K562 (cell line): ENCODE measurements at regions not wholly inside any gene's neighbourhood (a gene's known extent, or its start where the extent isn't known, plus 50 kb on each side); places are given as distances from the start of the nearest gene placed in this dataset.

Source experiments
- ATAC-seq: fragments of 200-7000 bp; cut with Tn5 transposase; 3 replicates; pipeline ENCODE4 v1.9.1; 2020; ENCODE audit warnings: moderate library complexity
- BruUV-seq: library from RNA; stranded (reverse); fragments of 400-500 nt; replicated peaks from 2 replicates; lab custom pipeline; 2021; lab: Mats Ljungman, UMichigan
- CTCF ChIA-PET: fragments of 300-600 bp; formaldehyde crosslinking; extraction: SDS; loops from one replicate; lab custom pipeline; 2021; ENCODE audit warnings: low intra/inter-chr PET ratio; lab: Yijun Ruan, JAX
- POLR2A ChIA-PET: fragments of 300-600, 350-650 bp; sonication (Branson Sonifier 250); formaldehyde crosslinking; extraction: SDS; loops from one replicate; lab custom pipeline; 2021; ENCODE audit warnings: antibody characterized with exemption, inconsistent platforms; lab: Yijun Ruan, JAX
- DNase-seq, 4 experiments: peaks; one replicate each; pipeline versions ENCODE4 v3.0.0 to v3.0.0-alpha.2; 2011 to 2018; ENCODE audit warnings: low spot score in 3 of 4, mixed read lengths in 3 of 4; ENCODE audit errors: extremely low read depth in 1 of 4
- FAIRE-seq: peaks from 2 replicates; lab custom pipeline; 2011; peaks lifted over from hg19 to GRCh38; lab: Jason Lieb, UNC
- H2AFZ ChIP-seq: 2 replicates; pipeline ENCODE4 v1.6.0; 2011; ENCODE audit warnings: low read depth, low read length, control low read depth, inconsistent platforms
- H3K27ac ChIP-seq: fragments of 200-600 bp; 3 replicates; pipeline ENCODE4 v1.8.0; 2011; ENCODE audit warnings: low read depth, mild to moderate bottlenecking, control low read depth, inconsistent platforms, low read length, moderate library complexity, mixed read lengths; ENCODE audit errors: extremely low read depth
- H3K27me3 ChIP-seq, 2 experiments: fragments of 300-600 bp in 1 of 2; 2 replicates in 1 of 2; 3 replicates in 1 of 2; pipeline versions ENCODE4 v1.6.0 to v1.8.0; 2011; ENCODE audit warnings: inconsistent platforms in 2 of 2, low read length in 2 of 2, mild to moderate bottlenecking in 1 of 2, mixed read lengths in 1 of 2, moderate library complexity in 1 of 2; ENCODE audit not compliant: control insufficient read depth in 2 of 2, insufficient read depth in 2 of 2
- H3K36me3 ChIP-seq: fragments of 300-600 bp; 3 replicates; pipeline ENCODE4 v1.8.0; 2011; ENCODE audit warnings: mild to moderate bottlenecking, low read length, inconsistent platforms; ENCODE audit not compliant: control insufficient read depth, insufficient read depth
- H3K4me1 ChIP-seq, 2 experiments: fragments of 200-600 bp in 1 of 2; replicated peaks in 1 of 2; 2 replicates in 1 of 2; 3 replicates in 1 of 2; pipeline versions ENCODE4 v1.5.1 to v1.8.0; 2011; ENCODE audit warnings: inconsistent platforms in 2 of 2, low read length in 2 of 2, mild to moderate bottlenecking in 1 of 2, mixed read lengths in 1 of 2, moderate library complexity in 1 of 2; ENCODE audit not compliant: control insufficient read depth in 2 of 2, insufficient read depth in 2 of 2
- H3K4me2 ChIP-seq: 2 replicates; pipeline ENCODE4 v1.6.1; 2011; ENCODE audit warnings: low read length, control low read depth, inconsistent platforms, mixed read lengths; ENCODE audit not compliant: insufficient read depth
- H3K4me3 ChIP-seq: fragments of 200-600 bp; sonication (generic), shearing (Covaris generic); 2 replicates; pipeline ENCODE4 v1.5.1; 2016; ENCODE audit warnings: control low read depth, inconsistent platforms
- H3K79me2 ChIP-seq: fragments of 200-600 bp; 3 replicates; pipeline ENCODE4 v1.8.0; 2011; ENCODE audit warnings: low read length, inconsistent platforms; ENCODE audit not compliant: control insufficient read depth, insufficient read depth
- H3K9ac ChIP-seq, 2 experiments: 2 replicates each; pipeline versions ENCODE4 v1.6.0 to v1.6.1; 2011; ENCODE audit warnings: low read depth in 2 of 2, low read length in 2 of 2, control low read depth in 1 of 2, inconsistent platforms in 1 of 2, mild to moderate bottlenecking in 1 of 2, mixed read lengths in 1 of 2; ENCODE audit not compliant: insufficient read depth in 1 of 2
- H3K9me1 ChIP-seq: one replicate; pipeline ENCODE4 v1.6.0; 2011; ENCODE audit warnings: inconsistent platforms, mild to moderate bottlenecking, low read length, moderate library complexity; ENCODE audit not compliant: control insufficient read depth, insufficient read depth
- H3K9me3 ChIP-seq: replicated peaks from 2 replicates; pipeline ENCODE4 v1.5.1; 2011; ENCODE audit warnings: low read depth, low read length, inconsistent platforms; ENCODE audit not compliant: control insufficient read depth, insufficient read depth
- H4K20me1 ChIP-seq: replicated peaks from 2 replicates; pipeline ENCODE4 v1.6.1; 2011; ENCODE audit warnings: low read length, inconsistent platforms, mixed read lengths; ENCODE audit not compliant: control insufficient read depth, insufficient read depth
- C11orf30 ChIP-seq: fragments of 450-650 bp; IDR thresholded peaks from 2 replicates; pipeline ENCODE4 v1.6.1; 2016; ENCODE audit warnings: low read depth, mild to moderate bottlenecking
- CBFB ChIP-seq: sonication (generic); formaldehyde crosslinking; IDR thresholded peaks from 2 replicates; pipeline ENCODE4 v1.4.0; 2020; ENCODE audit warnings: mild to moderate bottlenecking, missing genetic modification reagents
- CCAR2 ChIP-seq: fragments of 200-400 bp; formaldehyde crosslinking; IDR thresholded peaks from 2 replicates; pipeline ENCODE4 v1.6.1; 2017; ENCODE audit warnings: mild to moderate bottlenecking, low read depth, low read length
- FOXA3 ChIP-seq, 2 experiments: fragments of 450-650 bp in 1 of 2; sonication (generic) in 1 of 2; formaldehyde crosslinking; IDR thresholded peaks in 1 of 2; conservative IDR thresholded peaks in 1 of 2; 2 replicates each; pipeline versions ENCODE4 v1.4.0 to v1.8.0; 2020 to 2022; ENCODE audit warnings: mild to moderate bottlenecking in 2 of 2, missing genetic modification reagents in 1 of 2
- LCOR ChIP-seq: sonication (generic); formaldehyde crosslinking; IDR thresholded peaks from 2 replicates; pipeline ENCODE4 v1.8.0; 2022; ENCODE audit warnings: mild to moderate bottlenecking, missing genetic modification reagents
- MAFF ChIP-seq: IDR thresholded peaks from 2 replicates; pipeline ENCODE4 v1.6.1; 2012; ENCODE audit warnings: low read length, improper control_type of control experiment
- MAFK ChIP-seq: IDR thresholded peaks from 2 replicates; pipeline ENCODE4 v1.6.1; 2011; ENCODE audit warnings: low read length, improper control_type of control experiment
- MYC ChIP-seq, 2 experiments: fragments of 250-450 bp in 1 of 2; sonication (Bioruptor Pico) in 1 of 2; IDR thresholded peaks; 2 replicates each; pipeline versions ENCODE4 v1.5.1 to v1.6.1; 2012 to 2021; ENCODE audit warnings: low read depth in 2 of 2, borderline replicate concordance in 1 of 2, improper control_type of control experiment in 1 of 2, low read length in 1 of 2, mild to moderate bottlenecking in 1 of 2, moderate library complexity in 1 of 2
- POLR2G ChIP-seq: fragments of 200-400 bp; formaldehyde crosslinking; IDR thresholded peaks from 2 replicates; pipeline ENCODE4 v1.6.1; 2017; ENCODE audit warnings: low read depth, mild to moderate bottlenecking, antibody characterized with exemption, low read length, moderate library complexity
- PRPF4 ChIP-seq: fragments of 200-400 bp; formaldehyde crosslinking; IDR thresholded peaks from one replicate; pipeline ENCODE4 v1.6.1; 2017; ENCODE audit warnings: low read length, low read depth, mild to moderate bottlenecking; ENCODE audit not compliant: insufficient read depth, poor library complexity, severe bottlenecking
- SRSF3 ChIP-seq: fragments of 200-400 bp; formaldehyde crosslinking; IDR thresholded peaks from 2 replicates; pipeline ENCODE4 v1.6.1; 2016; ENCODE audit warnings: mild to moderate bottlenecking, low read length, moderate library complexity; ENCODE audit not compliant: insufficient read depth
- XRCC5 ChIP-seq: fragments of 200-400 bp; formaldehyde crosslinking; IDR thresholded peaks from 2 replicates; pipeline ENCODE4 v1.6.1; 2017; ENCODE audit warnings: low read depth, mild to moderate bottlenecking, low read length
- ZBED1 ChIP-seq: IDR thresholded peaks from 2 replicates; pipeline ENCODE4 v1.6.1; 2014
- ZFX ChIP-seq: sonication (generic); formaldehyde crosslinking; IDR thresholded peaks from 2 replicates; pipeline ENCODE4 v1.8.0; 2022; ENCODE audit warnings: mild to moderate bottlenecking, missing genetic modification reagents, moderate library complexity
- ZNF316 ChIP-seq: fragments of 450-650 bp; IDR thresholded peaks from 2 replicates; pipeline ENCODE4 v1.6.1; 2016
- ZNF408 ChIP-seq: fragments of 250-450 bp; sonication (Bioruptor Pico); IDR thresholded peaks from 2 replicates; pipeline ENCODE4 v1.4.0; 2020; ENCODE audit warnings: low read depth, mild to moderate bottlenecking, moderate library complexity
- ZNF444 ChIP-seq: fragments of 250-450 bp; sonication (Bioruptor Pico); IDR thresholded peaks from 2 replicates; pipeline ENCODE4 v1.4.0; 2020; ENCODE audit warnings: mild to moderate bottlenecking, moderate library complexity
- ZNF445 ChIP-seq: fragments of 250-450 bp; sonication (Bioruptor Pico); IDR thresholded peaks from 2 replicates; pipeline ENCODE4 v1.4.0; 2020; ENCODE audit warnings: low read depth, mild to moderate bottlenecking, moderate library complexity
- ZNF76 ChIP-seq: fragments of 250-450 bp; sonication (Bioruptor Pico); IDR thresholded peaks from 2 replicates; pipeline ENCODE4 v1.4.0; 2020; ENCODE audit warnings: mild to moderate bottlenecking, moderate library complexity, borderline replicate concordance
- WGBS: fragments of 100-300 bp; shearing (Covaris generic); methylation state at CpG from one replicate; pipeline ENCODE4 v1.1.6; 2016; ENCODE audit warnings: low coverage, mixed read lengths; ENCODE audit not compliant: insufficient coverage; ENCODE audit errors: missing lambda C conversion rate; 5-methylcytosine and 5-hydroxymethylcytosine counted together
- in situ Hi-C: fragments of 300-500 bp; cut with MboI; formaldehyde crosslinking; loops from 4 replicates; pipeline ENCODE4 v1.15.0; 2018; ENCODE audit warnings: inconsistent platforms, mixed read lengths
- intact Hi-C: fragments of 100-400 bp; cut with micrococcal nuclease; formaldehyde crosslinking; loops from 2 replicates; pipeline ENCODE4 v1.14.2; 2022
- TF ChIP-seq, protein P1 (sequence below): fragments of 450-650 bp; formaldehyde crosslinking; IDR thresholded peaks from 2 replicates; pipeline ENCODE4 v1.4.0; 2020; ENCODE audit warnings: mild to moderate bottlenecking

DNA sequence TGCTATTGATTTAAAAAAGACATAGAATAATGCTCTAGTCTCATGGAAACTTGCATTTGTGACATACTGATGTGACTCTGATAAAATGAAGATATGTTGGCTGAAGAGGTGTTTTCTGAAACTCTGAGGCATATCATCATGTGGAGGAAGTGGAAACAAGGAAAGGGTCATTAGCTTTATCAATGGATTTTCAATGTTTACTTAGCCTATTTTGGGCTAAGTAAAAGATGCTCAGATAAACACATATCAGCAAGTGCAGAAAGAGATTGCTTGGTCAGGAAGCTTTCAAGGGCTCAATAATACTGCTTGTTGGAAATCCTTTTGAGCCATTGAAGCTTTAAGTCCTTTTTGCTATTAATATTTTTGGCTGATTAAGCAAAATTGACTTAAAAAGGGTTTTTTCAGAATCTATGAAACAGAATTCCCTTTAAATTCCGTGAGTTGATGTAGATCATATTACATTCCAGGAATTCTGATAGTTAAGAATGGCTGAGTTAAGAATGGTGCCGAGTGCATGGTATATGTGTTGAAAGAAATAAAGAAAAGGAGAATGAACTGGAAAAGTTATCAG is 952.8 kb upstream of the SPRY2 start:
- no TSS peak for BruUV-seq
- Histone ChIP-seq H3K9ac (no peak overlapping the region), H4K20me1 (no peaks in the 10 kb centered on the region), H3K79me2 (no peaks in the 10 kb centered on the region), H2AFZ (no peak overlapping the region), H3K27me3 (no peaks in the 10 kb centered on the region), H3K27ac (no peak overlapping the region), H3K36me3 (no peaks in the 10 kb centered on the region), H3K9me1 (no peaks in the 10 kb centered on the region), H3K9me3 (no peaks in the 10 kb centered on the region), H3K4me2 (no peak overlapping the region), H3K4me3 (no peak overlapping the region), H3K4me1 (no peaks in the 10 kb centered on the region)
- WGBS, result 6% methylated on average over 2 of the region's 2 CpGs
- FAIRE-seq (no peak), DNase-seq (no peak), ATAC-seq (no peak)
- peak; percentile 43; the same call in 1 of the 2 replicates for TF ChIP-seq MAFF
- TF ChIP-seq ZNF408 (CRISPR knock-in tag), result no peak
- no peak for TF ChIP-seq POLR2G
- no peak for TF ChIP-seq MYC (IDR thresholded peaks at IDR 0.05; ENCODE audit: low read depth, low read length)
- no peak for TF ChIP-seq MYC (CRISPR knock-in tag; IDR thresholded peaks at IDR 0.05; ENCODE audit: borderline replicate concordance, low read depth)
- no peak for TF ChIP-seq LCOR (CRISPR knock-in tag)
- TF ChIP-seq CCAR2, result no peak
- TF ChIP-seq ZFX, result no peak
- TF ChIP-seq MAFK, result peak; percentile 14; the same call in 1 of the 2 replicates
- peak in 1 of 2 experiments; percentile 73; a peak in 2 of 4 replicates for TF ChIP-seq FOXA3 (CRISPR knock-in tag; conservative IDR thresholded peaks at IDR 0.05 in 1 of 2, IDR thresholded peaks at IDR 0.05 in 1 of 2)
- no peak for TF ChIP-seq XRCC5
- TF ChIP-seq ZNF444 (CRISPR knock-in tag), result no peak
- TF ChIP-seq, protein P1, sequence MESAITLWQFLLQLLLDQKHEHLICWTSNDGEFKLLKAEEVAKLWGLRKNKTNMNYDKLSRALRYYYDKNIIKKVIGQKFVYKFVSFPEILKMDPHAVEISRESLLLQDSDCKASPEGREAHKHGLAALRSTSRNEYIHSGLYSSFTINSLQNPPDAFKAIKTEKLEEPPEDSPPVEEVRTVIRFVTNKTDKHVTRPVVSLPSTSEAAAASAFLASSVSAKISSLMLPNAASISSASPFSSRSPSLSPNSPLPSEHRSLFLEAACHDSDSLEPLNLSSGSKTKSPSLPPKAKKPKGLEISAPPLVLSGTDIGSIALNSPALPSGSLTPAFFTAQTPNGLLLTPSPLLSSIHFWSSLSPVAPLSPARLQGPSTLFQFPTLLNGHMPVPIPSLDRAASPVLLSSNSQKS, result no peak
- peak; percentile 49 for TF ChIP-seq C11orf30
- no peak for TF ChIP-seq SRSF3
- TF ChIP-seq ZNF76, result no peak
- TF ChIP-seq CBFB (CRISPR knock-in tag), result no peak
- TF ChIP-seq ZNF316, result peak; percentile 50
- no peak for TF ChIP-seq ZNF445 (CRISPR knock-in tag)
- TF ChIP-seq ZBED1, result no peak
- no peak for TF ChIP-seq PRPF4
- ChIA-PET POLR2A (no interaction called here), CTCF (no interaction called here)
- in situ Hi-C loops, result no loop called here
- intact Hi-C loops, result no loop called here
